Cardiac muscle cell (in vitro differentiated cells and primary cell): ENCODE measurements at regions not wholly inside any gene's neighbourhood (a gene's known extent, or its start where the extent isn't known, plus 50 kb on each side); places are given as distances from the start of the nearest gene placed in this dataset.

Source experiments
- DNase-seq, 2 donors: peaks; one replicate each; pipeline versions ENCODE4 v3.0.0 to v3.0.0-alpha.2; 2010 to 2017; ENCODE audit warnings: low read depth in 1 of 2, low spot score in 1 of 2
- H3K27ac ChIP-seq: fragments of 200-600 bp; sonication (generic); 2 replicates; pipeline ENCODE4 v1.5.1; 2016
- H3K27me3 ChIP-seq: fragments of 200-600 bp; sonication (generic); 2 replicates; pipeline ENCODE4 v1.6.0; 2016; ENCODE audit warnings: control low read depth
- H3K36me3 ChIP-seq: fragments of 200-600 bp; sonication (generic); 2 replicates; pipeline ENCODE4 v1.5.1; 2016; ENCODE audit warnings: control low read depth
- H3K4me1 ChIP-seq: fragments of 200-600 bp; sonication (generic); 2 replicates; pipeline ENCODE4 v1.8.1; 2017; ENCODE audit warnings: low read depth, mild to moderate bottlenecking, mixed run types
- H3K4me3 ChIP-seq: fragments of 200-600 bp; sonication (generic); 2 replicates; pipeline ENCODE4 v1.5.1; 2016; ENCODE audit warnings: mild to moderate bottlenecking
- H3K9me3 ChIP-seq: fragments of 200-600 bp; sonication (generic); 2 replicates; pipeline ENCODE4 v1.5.1; 2017; ENCODE audit warnings: low read depth, mild to moderate bottlenecking, control low read depth
- CTCF ChIP-seq: IDR thresholded peaks from 2 replicates; pipeline ENCODE4 v1.5.1; 2012; ENCODE audit warnings: low read depth, mild to moderate bottlenecking, low read length

GRCh38 chr10:6936931-6937330 is 356.9 kb upstream of the PRKCQ start:
- no peaks in the 10 kb centered on the region for H3K36me3 ChIP-seq
- H3K27ac ChIP-seq, result no peak overlapping the region
- no peaks in the 10 kb centered on the region for H3K27me3 ChIP-seq
- no peaks in the 10 kb centered on the region for H3K4me1 ChIP-seq
- no peak for TF ChIP-seq CTCF
- DNase-seq, result no peak
- no peak overlapping the region for H3K4me3 ChIP-seq
- H3K9me3 ChIP-seq, result no peaks in the 10 kb centered on the region

DNA sequence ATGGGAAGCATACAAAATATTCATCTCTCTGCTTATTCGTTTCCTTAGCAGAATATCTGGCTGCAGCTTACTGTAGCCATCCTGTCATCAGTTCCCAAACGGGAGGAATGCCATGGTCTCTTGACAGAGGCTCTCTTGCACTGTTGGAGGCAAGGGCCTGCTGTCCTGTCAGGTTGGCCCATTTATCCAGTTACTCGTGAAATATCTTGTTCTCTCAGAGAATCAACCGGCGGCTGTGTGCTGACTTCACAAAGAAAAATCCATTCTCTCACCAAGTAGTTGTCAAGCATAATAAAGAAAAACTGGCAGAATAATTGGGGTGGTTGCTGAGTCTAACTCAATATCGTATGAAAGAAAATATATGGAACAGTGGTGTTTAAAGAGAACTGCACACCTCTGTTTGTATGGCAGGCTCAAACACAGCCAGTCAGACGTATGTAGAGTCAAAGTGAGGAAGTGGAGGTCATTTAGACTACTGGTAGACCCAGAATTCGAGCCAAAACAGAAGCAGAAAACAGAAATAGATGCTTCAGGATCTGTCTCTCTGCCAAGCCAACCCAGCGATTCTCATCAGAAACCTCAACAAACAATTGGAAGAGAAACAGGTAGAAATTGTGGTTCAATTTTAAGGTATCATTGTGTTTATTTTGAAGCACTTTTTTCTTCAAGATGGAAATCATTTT is 349.2 kb upstream of the PRKCQ start:
- H3K36me3 ChIP-seq, result no peaks in the 10 kb centered on the region
- DNase-seq, result peak in 1 of 2 donors; percentile 20
- TF ChIP-seq CTCF, result no peak
- no peak overlapping the region for H3K4me3 ChIP-seq
- no peak overlapping the region for H3K27ac ChIP-seq
- no peaks in the 10 kb centered on the region for H3K27me3 ChIP-seq
- H3K4me1 ChIP-seq, result no peaks in the 10 kb centered on the region
- H3K9me3 ChIP-seq, result no peaks in the 10 kb centered on the region

GRCh38 chr10:6928586-6928985 is 348.5 kb upstream of the PRKCQ start:
- DNase-seq, result no peak
- no peaks in the 10 kb centered on the region for H3K9me3 ChIP-seq
- H3K36me3 ChIP-seq, result no peaks in the 10 kb centered on the region
- H3K27me3 ChIP-seq, result no peaks in the 10 kb centered on the region
- H3K4me1 ChIP-seq, result no peaks in the 10 kb centered on the region
- TF ChIP-seq CTCF, result no peak
- no peak overlapping the region for H3K4me3 ChIP-seq
- no peak overlapping the region for H3K27ac ChIP-seq

DNA sequence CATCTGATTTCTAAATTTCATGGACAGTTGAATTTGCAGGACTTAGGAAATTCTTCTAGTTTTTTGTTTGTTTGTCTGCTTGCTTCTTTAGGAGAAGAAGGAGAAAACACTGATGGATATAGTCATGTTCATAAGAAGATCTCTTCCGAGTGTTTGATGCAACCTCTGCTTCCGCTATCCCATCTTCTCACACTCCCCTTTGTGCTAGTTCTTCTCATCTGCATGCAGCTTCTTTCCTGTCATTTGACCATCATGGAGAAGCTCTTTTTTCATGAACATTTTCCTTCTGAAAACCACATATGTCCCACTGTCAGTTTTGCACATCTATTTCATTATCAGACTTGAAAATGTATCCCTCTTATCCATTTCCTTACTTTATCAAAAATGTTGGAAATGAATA is 346.9 kb upstream of the PRKCQ start:
- Histone ChIP-seq H3K36me3 (no peaks in the 10 kb centered on the region), H3K4me3 (no peak overlapping the region), H3K9me3 (no peaks in the 10 kb centered on the region), H3K27me3 (no peaks in the 10 kb centered on the region), H3K27ac (no peak overlapping the region), H3K4me1 (no peaks in the 10 kb centered on the region)
- TF ChIP-seq CTCF, result no peak
- DNase-seq, result no peak

- no peak for DNase-seq
- Histone ChIP-seq H3K9me3 (no peaks in the 10 kb centered on the region), H3K36me3 (no peaks in the 10 kb centered on the region), H3K27ac (no peak overlapping the region), H3K4me1 (no peaks in the 10 kb centered on the region), H3K27me3 (no peaks in the 10 kb centered on the region), H3K4me3 (no peak overlapping the region)
- no peak for TF ChIP-seq CTCF
Observed at GRCh38 chr10:6925146-6925545, 345.1 kb upstream of the PRKCQ start.
